ENCODE measurements at regions not wholly inside any gene's neighbourhood (a gene's known extent, or its start where the extent isn't known, plus 50 kb on each side); places are given as distances from the start of the nearest gene placed in this dataset.

- intact Hi-C loops (cut with DNase I): no loop called here
- no peaks in the 10 kb centered on the region for H3K36me3 ChIP-seq
- 89% methylated on average over 3 of the region's 3 CpGs for WGBS
Observed at GRCh38 chr10:14399641-14400040, 68.9 kb upstream of the FRMD4A start.

DNA sequence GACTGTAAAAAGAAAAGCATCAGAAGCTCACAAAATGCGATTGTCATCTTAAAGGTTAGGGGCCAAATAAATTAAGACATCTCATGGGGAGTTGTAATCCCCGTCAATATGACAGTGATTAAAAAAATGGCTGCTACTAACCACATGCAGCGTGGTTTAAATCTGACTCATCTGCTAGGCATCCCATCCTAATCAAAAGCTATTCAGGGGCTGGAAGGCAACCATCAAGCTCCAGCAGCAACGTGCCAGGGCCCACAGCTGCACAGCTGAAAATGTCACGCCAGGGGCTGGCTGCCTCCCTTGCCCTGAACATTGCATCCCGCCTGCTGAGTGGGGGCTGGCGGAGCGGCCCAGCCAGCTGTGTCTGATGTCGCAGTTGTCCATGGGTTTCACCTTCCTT lies 66.3 kb upstream of the FRMD4A start:
- no peak overlapping the region for H3K4me3 ChIP-seq
- H3K27me3 ChIP-seq: no peaks in the 10 kb centered on the region
- peak overlapping the region; percentile 0 to 42 (median 15) for H3K27ac ChIP-seq (replicated peaks in 1 of 4)
- peaks cover 0 to 13% (median 10%) of the 10 kb centered on the region in 4 donors for H3K4me1 ChIP-seq
- no peak for DNase-seq (ENCODE audit: extremely low spot score)
- 58% methylated on average over 9 of the region's 9 CpGs for WGBS
- intact Hi-C loops (cut with DNase I): no loop called here
- no peaks in the 10 kb centered on the region for H3K9me3 ChIP-seq
- peak in 1 of 2 donors; percentile 36 for TF ChIP-seq POLR2AphosphoS5 (IDR thresholded peaks at IDR 0.05)
- TF ChIP-seq EP300 (IDR thresholded peaks at IDR 0.05): no peak
- H3K36me3 ChIP-seq: no peaks in the 10 kb centered on the region

More at GRCh38 chr10:14399641-14400040, 68.9 kb upstream of the FRMD4A start:
- H3K4me1 ChIP-seq: peaks cover 0 to 13% (median 10%) of the 10 kb centered on the region in 4 donors
- DNase-seq (ENCODE audit: extremely low spot score): no peak
- no peak overlapping the region for H3K4me3 ChIP-seq
- TF ChIP-seq POLR2AphosphoS5 (IDR thresholded peaks at IDR 0.05) (no peak), POLR2A (IDR thresholded peaks at IDR 0.05; ENCODE audit: low read depth) (no peak), EP300 (IDR thresholded peaks at IDR 0.05) (no peak)
- TF ChIP-seq, protein P1, sequence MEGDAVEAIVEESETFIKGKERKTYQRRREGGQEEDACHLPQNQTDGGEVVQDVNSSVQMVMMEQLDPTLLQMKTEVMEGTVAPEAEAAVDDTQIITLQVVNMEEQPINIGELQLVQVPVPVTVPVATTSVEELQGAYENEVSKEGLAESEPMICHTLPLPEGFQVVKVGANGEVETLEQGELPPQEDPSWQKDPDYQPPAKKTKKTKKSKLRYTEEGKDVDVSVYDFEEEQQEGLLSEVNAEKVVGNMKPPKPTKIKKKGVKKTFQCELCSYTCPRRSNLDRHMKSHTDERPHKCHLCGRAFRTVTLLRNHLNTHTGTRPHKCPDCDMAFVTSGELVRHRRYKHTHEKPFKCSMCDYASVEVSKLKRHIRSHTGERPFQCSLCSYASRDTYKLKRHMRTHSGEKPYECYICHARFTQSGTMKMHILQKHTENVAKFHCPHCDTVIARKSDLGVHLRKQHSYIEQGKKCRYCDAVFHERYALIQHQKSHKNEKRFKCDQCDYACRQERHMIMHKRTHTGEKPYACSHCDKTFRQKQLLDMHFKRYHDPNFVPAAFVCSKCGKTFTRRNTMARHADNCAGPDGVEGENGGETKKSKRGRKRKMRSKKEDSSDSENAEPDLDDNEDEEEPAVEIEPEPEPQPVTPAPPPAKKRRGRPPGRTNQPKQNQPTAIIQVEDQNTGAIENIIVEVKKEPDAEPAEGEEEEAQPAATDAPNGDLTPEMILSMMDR (IDR thresholded peaks at IDR 0.05): no peak
- no peaks in the 10 kb centered on the region for H3K9me3 ChIP-seq
- H3K27me3 ChIP-seq: no peaks in the 10 kb centered on the region
- no peak overlapping the region for H3K27ac ChIP-seq (replicated peaks in 1 of 4)

DNA sequence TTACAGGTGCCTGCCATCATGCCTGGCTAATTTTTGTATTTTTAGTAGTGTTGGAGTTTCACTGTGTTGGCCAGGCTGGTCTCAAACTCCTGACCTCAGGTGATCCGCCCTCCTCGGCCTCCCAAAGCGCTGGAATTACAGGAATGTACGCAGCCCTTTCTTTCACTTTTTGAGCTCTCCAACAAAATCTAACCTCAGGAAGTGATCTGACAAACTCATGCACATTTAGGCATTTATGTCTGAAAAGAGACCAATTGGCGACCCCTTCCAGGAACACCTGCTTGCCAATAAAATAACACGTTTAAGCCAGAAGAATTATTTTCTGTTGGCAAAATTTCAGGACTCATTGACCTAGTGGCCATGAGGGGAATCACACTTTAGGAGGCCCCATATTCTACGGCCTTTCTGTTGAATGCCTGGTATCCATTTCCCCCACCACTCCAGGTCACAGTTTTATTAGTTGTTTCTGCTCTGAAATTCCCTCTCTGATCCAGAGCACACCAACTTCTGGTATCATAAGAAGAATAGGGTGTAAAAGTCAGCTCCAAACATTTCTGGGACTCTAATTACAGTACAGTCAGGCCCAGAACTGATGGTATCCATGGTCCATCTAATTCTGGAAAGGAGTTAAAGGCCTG lies 65.8 kb upstream of the FRMD4A start:
- H3K4me3 ChIP-seq: no peak overlapping the region
- TF ChIP-seq POLR2AphosphoS5 (IDR thresholded peaks at IDR 0.05): no peak
- TF ChIP-seq, protein P1 (IDR thresholded peaks at IDR 0.05): peak in 2 of 3 experiments; percentile 11 to 37
- H3K4me1 ChIP-seq: peaks cover 0 to 13% (median 10%) of the 10 kb centered on the region in 4 donors
- WGBS: 69% methylated on average over 7 of the region's 7 CpGs
- no peaks in the 10 kb centered on the region for H3K36me3 ChIP-seq
- DNase-seq (ENCODE audit: extremely low spot score): no peak
- no peaks in the 10 kb centered on the region for H3K27me3 ChIP-seq
- no peaks in the 10 kb centered on the region for H3K9me3 ChIP-seq
- intact Hi-C loops (cut with DNase I): no loop called here
- H3K27ac ChIP-seq (replicated peaks in 1 of 4): peak overlapping the region; percentile 0 to 42 (median 15)

DNA sequence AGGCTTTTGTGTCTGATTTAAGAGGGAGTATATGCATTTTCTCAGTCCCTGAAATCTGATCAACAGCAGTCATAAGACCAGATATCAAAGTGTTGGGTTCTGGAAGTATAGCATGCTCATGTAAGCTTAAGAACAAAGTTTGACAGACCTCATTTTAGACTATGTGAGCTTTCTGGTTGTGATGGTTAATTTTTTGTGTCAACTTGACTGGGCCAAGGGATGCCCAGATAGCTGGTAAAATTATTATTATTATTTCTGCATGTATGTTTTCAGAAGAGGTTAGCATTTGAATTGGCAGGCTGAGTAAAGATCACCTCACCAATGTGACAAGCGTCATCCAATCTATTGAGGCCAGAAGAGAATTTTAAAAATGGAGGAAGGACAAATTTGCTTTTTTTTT lies 63.5 kb upstream of the FRMD4A start:
- Histone ChIP-seq H3K9me3 (no peaks in the 10 kb centered on the region), H3K4me1 (peaks cover 0 to 13% (median 10%) of the 10 kb centered on the region in 4 donors), H3K36me3 (no peaks in the 10 kb centered on the region), H3K4me3 (no peak overlapping the region), H3K27me3 (no peaks in the 10 kb centered on the region), H3K27ac (replicated peaks in 1 of 4) (no peak overlapping the region)
- intact Hi-C loops (cut with DNase I): no loop called here
- no peak for TF ChIP-seq EP300 (IDR thresholded peaks at IDR 0.05)
- WGBS: 90% methylated on average over 1 of the region's 1 CpG
- DNase-seq (ENCODE audit: extremely low spot score): no peak

GRCh38 chr10:14391342-14391741 lies 60.6 kb upstream of the FRMD4A start:
- Histone ChIP-seq H3K9me3 (no peaks in the 10 kb centered on the region), H3K36me3 (no peaks in the 10 kb centered on the region), H3K27me3 (no peaks in the 10 kb centered on the region), H3K4me3 (no peak overlapping the region), H3K4me1 (peaks cover 0 to 1% (median under 1%) of the 10 kb centered on the region in 4 donors), H3K27ac (replicated peaks in 1 of 4) (no peak overlapping the region)
- intact Hi-C loops (cut with DNase I): no loop called here
- 90% methylated on average over 6 of the region's 6 CpGs for WGBS
- TF ChIP-seq, protein P1 (IDR thresholded peaks at IDR 0.05): no peak
- TF ChIP-seq POLR2A (IDR thresholded peaks at IDR 0.05; ENCODE audit: low read depth): no peak
- no peak for TF ChIP-seq POLR2AphosphoS5 (IDR thresholded peaks at IDR 0.05)
- TF ChIP-seq EP300 (IDR thresholded peaks at IDR 0.05): no peak
- no peak for DNase-seq (ENCODE audit: extremely low spot score)

All from esophagus muscularis mucosa (tissue), 4 donors.